Neural cell (in vitro differentiated cells): ENCODE measurements at regions not wholly inside any gene's neighbourhood (a gene's known extent, or its start where the extent isn't known, plus 50 kb on each side); places are given as distances from the start of the nearest gene placed in this dataset.
"Not testable (repeated sequence)": the region's sequence is repeated elsewhere in the genome, so short reads cannot be mapped to it uniquely, and the experiment has no call there.

Experiments
- H2AFZ ChIP-seq: fragments of 200-600, 300-800 bp; sonication (generic), shearing (Covaris generic); 2 replicates; pipeline ENCODE4 v1.6.0; 2014; ENCODE audit warnings: low read depth, mild to moderate bottlenecking, antibody characterized with exemption, low read length, moderate library complexity
- H3F3A ChIP-seq: fragments of 200-600 bp; shearing (Covaris generic); 2 replicates; pipeline ENCODE4 v1.6.1; 2016; ENCODE audit warnings: mild to moderate bottlenecking, moderate library complexity, mixed read lengths, antibody characterized with exemption, low read length; ENCODE audit not compliant: insufficient read depth, poor library complexity, severe bottlenecking
- H3K27ac ChIP-seq: fragments of 200-600, 300-800 bp; sonication (generic), shearing (Covaris generic); 2 replicates; pipeline ENCODE4 v1.5.1; 2014; ENCODE audit warnings: mild to moderate bottlenecking, low read length, moderate library complexity
- H3K27me3 ChIP-seq: fragments of 300-800, 200-600 bp; sonication (generic), shearing (Covaris generic); 2 replicates; pipeline ENCODE4 v1.6.0; 2014; ENCODE audit warnings: mild to moderate bottlenecking, low read depth, low read length, moderate library complexity; ENCODE audit not compliant: insufficient read depth
- H3K36me3 ChIP-seq: fragments of 300-800, 200-600 bp; sonication (generic), shearing (Covaris generic); 2 replicates; pipeline ENCODE4 v1.5.1; 2014; ENCODE audit warnings: mild to moderate bottlenecking, antibody characterized with exemption, low read length, moderate library complexity; ENCODE audit not compliant: insufficient read depth
- H3K4me2 ChIP-seq: fragments of 300-800, 200-600 bp; sonication (generic), shearing (Covaris generic); 2 replicates; pipeline ENCODE4 v1.6.0; 2014; ENCODE audit warnings: mild to moderate bottlenecking, low read length
- H3K4me3 ChIP-seq: fragments of 300-800, 200-600 bp; sonication (generic), shearing (Covaris generic); 2 replicates; pipeline ENCODE4 v1.5.1; 2014; ENCODE audit warnings: mild to moderate bottlenecking, low read length, moderate library complexity
- H3K79me2 ChIP-seq: fragments of 200-600 bp; shearing (Covaris generic); replicated peaks from 2 replicates; pipeline ENCODE4 v1.6.0; 2014; ENCODE audit warnings: mild to moderate bottlenecking, low read length, moderate library complexity; ENCODE audit not compliant: insufficient read depth
- H3K9ac ChIP-seq: fragments of 300-800, 200-600 bp; sonication (generic), shearing (Covaris generic); 2 replicates; pipeline ENCODE4 v1.6.1; 2016; ENCODE audit warnings: mild to moderate bottlenecking, low read length, mixed read lengths
- H3K9me2 ChIP-seq: fragments of 200-600 bp; shearing (Covaris generic); 2 replicates; pipeline ENCODE4 v1.6.1; 2016; ENCODE audit warnings: mild to moderate bottlenecking, low read length, mixed read lengths; ENCODE audit not compliant: insufficient read depth
- H3K9me3 ChIP-seq: fragments of 200-600, 300-800 bp; sonication (generic), shearing (Covaris generic); 2 replicates; pipeline ENCODE4 v1.6.1; 2016; ENCODE audit warnings: mild to moderate bottlenecking, mixed run types, low read length, moderate library complexity, mixed read lengths
- H4K20me1 ChIP-seq: fragments of 200-600 bp; shearing (Covaris generic); 2 replicates; pipeline ENCODE4 v1.6.1; 2016; ENCODE audit warnings: mild to moderate bottlenecking, mixed run types; ENCODE audit not compliant: insufficient read depth

- not testable (repeated sequence) for H3K27me3 ChIP-seq, H3K36me3 ChIP-seq, H4K20me1 ChIP-seq
Observed at GRCh38 chr9:39680694-39681401, 325.4 kb downstream of the SPATA31A1 start.

GRCh38 chr9:39728862-39729261 lies 373.4 kb downstream of the SPATA31A1 start:
- H3F3A ChIP-seq, H4K20me1 ChIP-seq, H3K79me2 ChIP-seq, H3K9me3 ChIP-seq, H3K4me3 ChIP-seq, H3K27ac ChIP-seq, H3K36me3 ChIP-seq, H3K9ac ChIP-seq, H3K4me2 ChIP-seq, H3K27me3 ChIP-seq, H2AFZ ChIP-seq, H3K9me2 ChIP-seq: not testable (repeated sequence)

More at GRCh38 chr9:39680694-39681401, 325.4 kb downstream of the SPATA31A1 start:
- not testable (repeated sequence) for H2AFZ ChIP-seq, H3K9ac ChIP-seq, H3K4me3 ChIP-seq, H3K9me2 ChIP-seq, H3K27ac ChIP-seq, H3K9me3 ChIP-seq, H3F3A ChIP-seq, H3K4me2 ChIP-seq, H3K79me2 ChIP-seq

DNA sequence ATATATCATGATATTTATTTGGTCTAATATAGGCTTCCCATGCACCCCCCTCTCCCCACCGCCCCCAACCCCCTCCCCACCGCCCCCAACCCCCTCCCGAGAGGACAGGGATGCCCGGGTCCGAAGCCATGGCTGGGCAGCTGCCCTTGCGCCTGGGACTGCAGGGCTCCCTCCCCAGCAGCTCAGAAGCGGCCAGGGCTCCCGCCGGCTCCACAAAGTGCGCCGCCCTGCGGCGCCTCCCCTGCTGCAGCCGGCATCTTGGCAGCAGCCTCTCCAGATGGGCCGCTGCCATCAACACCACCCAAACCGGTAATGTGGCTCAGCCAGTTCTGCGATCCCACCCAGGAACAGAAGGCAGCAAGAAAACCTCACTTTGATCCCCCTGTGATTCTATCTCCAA lies 389.4 kb downstream of the SPATA31A1 start:
- not testable (repeated sequence) for H3K4me3 ChIP-seq, H3K9ac ChIP-seq, H3K27ac ChIP-seq, H2AFZ ChIP-seq, H3K27me3 ChIP-seq, H3F3A ChIP-seq, H4K20me1 ChIP-seq, H3K9me2 ChIP-seq, H3K9me3 ChIP-seq, H3K79me2 ChIP-seq, H3K4me2 ChIP-seq, H3K36me3 ChIP-seq

GRCh38 chr9:39775570-39775969 lies 420.1 kb downstream of the SPATA31A1 start:
- not testable (repeated sequence) for H3K27me3 ChIP-seq, H3K9me2 ChIP-seq, H3K4me2 ChIP-seq, H3K4me3 ChIP-seq, H3K79me2 ChIP-seq, H3K36me3 ChIP-seq, H3K27ac ChIP-seq, H4K20me1 ChIP-seq, H3K9ac ChIP-seq, H2AFZ ChIP-seq, H3F3A ChIP-seq, H3K9me3 ChIP-seq

GRCh38 chr9:39791356-39791755 lies 435.9 kb downstream of the SPATA31A1 start:
- not testable (repeated sequence) for H3K9me2 ChIP-seq, H3K9me3 ChIP-seq, H2AFZ ChIP-seq, H3F3A ChIP-seq, H3K27ac ChIP-seq, H3K79me2 ChIP-seq, H4K20me1 ChIP-seq, H3K4me2 ChIP-seq, H3K9ac ChIP-seq, H3K36me3 ChIP-seq, H3K27me3 ChIP-seq
- peak overlapping the region; percentile 39 for H3K4me3 ChIP-seq

GRCh38 chr9:39797935-39798334 lies 442.5 kb downstream of the SPATA31A1 start:
- H3K4me2 ChIP-seq, H3K27ac ChIP-seq, H3K4me3 ChIP-seq, H3K27me3 ChIP-seq, H3F3A ChIP-seq, H4K20me1 ChIP-seq, H2AFZ ChIP-seq, H3K9me2 ChIP-seq, H3K9ac ChIP-seq, H3K36me3 ChIP-seq, H3K79me2 ChIP-seq, H3K9me3 ChIP-seq: not testable (repeated sequence)

DNA sequence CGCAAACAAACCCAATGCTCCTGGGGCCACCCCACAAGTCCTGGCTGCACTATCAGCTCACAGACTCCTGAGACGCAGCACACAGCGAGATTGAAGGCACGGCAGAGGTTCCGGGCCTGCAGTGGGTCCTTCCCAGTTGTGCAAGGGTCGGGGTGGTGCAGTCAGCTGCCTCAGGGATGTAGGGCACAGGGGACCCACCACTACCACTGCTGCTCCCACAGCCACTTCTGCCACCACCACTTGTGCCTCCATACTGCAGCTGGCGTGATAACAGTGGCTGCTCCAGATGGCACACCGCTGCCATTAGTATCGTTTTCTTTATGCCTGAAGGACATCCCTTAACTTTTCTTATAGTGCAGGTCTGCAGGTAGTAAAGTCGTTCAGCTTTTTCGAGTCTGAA lies 443.8 kb downstream of the SPATA31A1 start:
- not testable (repeated sequence) for H3K79me2 ChIP-seq, H3K9me2 ChIP-seq, H3K4me2 ChIP-seq, H3K9me3 ChIP-seq, H2AFZ ChIP-seq, H3K36me3 ChIP-seq, H3K27ac ChIP-seq, H4K20me1 ChIP-seq, H3K27me3 ChIP-seq, H3F3A ChIP-seq, H3K4me3 ChIP-seq, H3K9ac ChIP-seq

GRCh38 chr9:39802561-39802960 lies 447.1 kb downstream of the SPATA31A1 start:
- not testable (repeated sequence) for H2AFZ ChIP-seq, H3K9me3 ChIP-seq, H3K4me2 ChIP-seq, H3F3A ChIP-seq, H3K9me2 ChIP-seq, H3K27ac ChIP-seq, H3K4me3 ChIP-seq, H3K79me2 ChIP-seq, H3K9ac ChIP-seq, H3K27me3 ChIP-seq, H3K36me3 ChIP-seq, H4K20me1 ChIP-seq
